Fibroblast of skin of abdomen (primary cell): ENCODE measurements at regions not wholly inside any gene's neighbourhood (a gene's known extent, or its start where the extent isn't known, plus 50 kb on each side); places are given as distances from the start of the nearest gene placed in this dataset.
"Not testable (repeated sequence)": the region's sequence is repeated elsewhere in the genome, so short reads cannot be mapped to it uniquely, and the experiment has no call there.

Source experiments
- DNase-seq: peaks from one replicate; pipeline ENCODE4 v3.0.0-alpha.2; 2013

DNA sequence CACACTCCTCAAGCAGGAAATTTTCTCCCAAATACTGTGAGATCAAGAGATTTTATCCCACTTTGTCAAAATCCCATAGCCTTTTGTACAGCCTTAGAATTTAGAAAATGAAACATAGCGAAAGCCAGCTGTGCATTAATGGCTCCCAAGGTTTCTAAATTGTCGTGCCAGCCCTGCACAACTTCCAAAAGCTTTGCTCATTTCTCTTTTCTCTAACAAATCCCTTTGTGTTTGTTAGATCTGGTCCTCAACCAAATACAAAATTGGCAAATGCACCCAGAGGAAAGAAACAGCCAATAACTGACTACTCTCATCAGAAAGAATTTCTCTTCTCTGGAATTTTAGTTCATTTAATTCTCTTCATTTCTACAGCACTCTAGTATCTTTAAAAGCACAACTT is 361.1 kb downstream of the INSIG2 start:
- no peak for DNase-seq

- DNase-seq = peak; percentile 89
These were observed 355.3 kb downstream of the INSIG2 start for GRCh38 chr2:118443596-118443995.

GRCh38 chr2:118442996-118443553 is 354.8 kb downstream of the INSIG2 start:
- no peak for DNase-seq

- no peak for DNase-seq
These were observed 353.8 kb downstream of the INSIG2 start for GRCh38 chr2:118442046-118442445.

DNA sequence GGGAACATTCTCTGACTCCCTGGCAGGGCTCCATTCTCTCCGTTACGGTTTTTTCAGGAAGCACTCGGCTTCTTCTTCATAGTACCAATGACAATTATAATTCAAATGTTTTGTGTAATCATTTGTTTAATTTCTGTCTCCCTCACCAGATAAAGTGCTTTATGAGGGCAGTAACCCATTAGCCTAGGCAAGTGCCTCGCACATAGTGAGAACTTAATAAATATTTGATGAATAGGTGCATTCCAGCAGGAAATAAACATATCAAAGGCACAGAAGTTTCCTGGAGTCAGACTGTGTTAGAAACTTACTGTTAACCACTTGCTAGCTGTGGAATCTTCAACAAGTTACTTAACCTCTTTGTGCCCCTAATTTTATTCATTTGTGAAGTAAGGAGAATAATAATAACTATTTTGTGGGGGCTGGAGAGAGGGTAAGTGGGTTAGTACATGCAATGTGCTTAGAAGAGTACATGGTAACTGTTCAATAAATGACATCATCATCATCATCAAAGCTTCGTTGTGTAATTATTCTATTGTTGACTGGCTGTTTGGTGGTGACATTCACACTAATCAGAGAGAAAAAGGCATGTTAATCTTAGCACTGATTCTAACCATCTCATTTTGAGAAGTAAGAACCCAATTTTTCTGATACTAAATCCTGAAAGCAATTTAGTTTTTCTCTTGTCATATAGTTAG is 352.3 kb downstream of the INSIG2 start:
- no peak for DNase-seq

GRCh38 chr2:118437501-118437900 is 349.2 kb downstream of the INSIG2 start:
- peak; percentile 23 for DNase-seq

DNA sequence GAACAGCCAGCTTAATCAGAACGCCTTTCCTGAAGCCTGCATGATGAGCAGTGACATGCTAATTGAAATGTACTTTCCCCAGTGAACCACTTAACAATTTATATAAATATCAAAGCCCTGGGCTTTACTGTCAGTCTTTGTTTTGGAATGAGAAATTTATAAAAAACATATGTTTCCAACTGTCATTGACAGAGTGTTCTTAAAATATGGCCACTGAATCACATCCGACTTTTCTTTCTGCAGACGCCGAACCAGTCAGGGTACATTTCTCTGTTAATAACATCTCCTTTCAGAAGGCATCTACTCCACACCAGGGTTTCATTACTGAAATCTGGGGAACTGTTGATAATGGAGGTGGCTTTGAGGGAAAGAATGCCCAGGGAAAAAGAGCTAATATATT is 343.7 kb downstream of the INSIG2 start:
- DNase-seq = peak; percentile 90

DNA sequence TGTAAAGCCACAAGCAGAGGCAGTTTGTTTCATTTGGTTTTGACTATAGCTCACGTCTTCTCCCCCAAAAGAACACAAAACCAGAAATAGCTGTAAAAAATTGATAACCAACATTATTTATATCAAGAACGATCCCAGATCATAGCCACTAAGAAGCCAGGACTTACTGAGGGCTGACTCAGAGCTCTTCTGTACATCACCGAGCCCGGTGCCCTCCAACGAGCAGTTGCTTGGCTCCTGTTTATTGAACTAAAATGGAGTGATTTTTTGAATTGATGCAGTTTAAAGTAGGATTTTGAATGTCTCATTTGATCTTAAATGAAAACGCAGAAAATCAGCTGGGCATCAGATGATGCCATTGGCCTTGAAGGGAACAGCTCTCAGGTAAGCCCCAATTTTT is 343.3 kb downstream of the INSIG2 start:
- DNase-seq = no peak

DNA sequence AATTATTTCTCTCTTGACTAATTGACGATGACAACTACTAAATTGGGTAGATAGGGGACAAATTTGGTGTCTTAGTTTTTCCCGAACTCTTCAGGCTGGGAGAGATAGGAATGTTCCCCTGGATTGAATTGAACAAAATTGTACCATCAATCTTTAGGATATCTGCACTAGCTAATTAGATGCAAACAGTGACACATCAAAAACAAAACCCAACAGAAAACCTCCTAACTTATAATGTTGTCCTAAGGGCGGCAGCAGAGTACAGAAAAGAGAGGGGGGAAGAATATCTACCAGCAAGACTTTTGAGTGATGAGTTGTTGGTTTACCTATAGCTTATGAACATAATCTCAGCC is 342.9 kb downstream of the INSIG2 start:
- DNase-seq = peak; percentile 72

- peak; percentile 72 for DNase-seq
These were observed 342.4 kb downstream of the INSIG2 start for GRCh38 chr2:118430510-118431164.

GRCh38 chr2:118425191-118425590 is 336.9 kb downstream of the INSIG2 start:
- no peak for DNase-seq

GRCh38 chr2:118423776-118424175 is 335.5 kb downstream of the INSIG2 start:
- no peak for DNase-seq

- no peak for DNase-seq
These were observed 333.4 kb downstream of the INSIG2 start for GRCh38 chr2:118421648-118422047.

GRCh38 chr2:118417406-118418120 is 329.3 kb downstream of the INSIG2 start:
- DNase-seq = peak; percentile 65

DNA sequence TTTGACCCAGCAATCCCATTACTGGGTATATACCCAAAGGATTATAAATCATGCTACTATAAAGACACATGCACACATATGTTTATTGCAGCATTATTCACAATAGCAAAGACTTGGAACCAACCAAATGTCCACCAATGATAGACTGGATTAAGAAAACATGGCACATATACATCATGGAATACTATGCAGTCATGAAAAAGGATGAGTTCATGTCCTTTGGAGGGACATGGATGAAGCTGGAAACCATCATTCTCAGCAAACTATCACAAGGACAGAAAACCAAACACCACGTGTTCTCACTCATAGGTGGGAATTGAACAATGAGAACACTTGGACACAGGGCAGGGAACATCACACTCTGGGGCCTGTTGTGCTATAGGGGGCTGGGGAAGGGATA is 326.9 kb downstream of the INSIG2 start:
- not testable (repeated sequence) for DNase-seq

GRCh38 chr2:118403658-118404451 is 315.6 kb downstream of the INSIG2 start:
- DNase-seq = peak; percentile 17

- DNase-seq = peak; percentile 57
These were observed 300.5 kb downstream of the INSIG2 start for GRCh38 chr2:118388771-118389170.

GRCh38 chr2:118387509-118387908 is 299.2 kb downstream of the INSIG2 start:
- peak; percentile 82 for DNase-seq

DNA sequence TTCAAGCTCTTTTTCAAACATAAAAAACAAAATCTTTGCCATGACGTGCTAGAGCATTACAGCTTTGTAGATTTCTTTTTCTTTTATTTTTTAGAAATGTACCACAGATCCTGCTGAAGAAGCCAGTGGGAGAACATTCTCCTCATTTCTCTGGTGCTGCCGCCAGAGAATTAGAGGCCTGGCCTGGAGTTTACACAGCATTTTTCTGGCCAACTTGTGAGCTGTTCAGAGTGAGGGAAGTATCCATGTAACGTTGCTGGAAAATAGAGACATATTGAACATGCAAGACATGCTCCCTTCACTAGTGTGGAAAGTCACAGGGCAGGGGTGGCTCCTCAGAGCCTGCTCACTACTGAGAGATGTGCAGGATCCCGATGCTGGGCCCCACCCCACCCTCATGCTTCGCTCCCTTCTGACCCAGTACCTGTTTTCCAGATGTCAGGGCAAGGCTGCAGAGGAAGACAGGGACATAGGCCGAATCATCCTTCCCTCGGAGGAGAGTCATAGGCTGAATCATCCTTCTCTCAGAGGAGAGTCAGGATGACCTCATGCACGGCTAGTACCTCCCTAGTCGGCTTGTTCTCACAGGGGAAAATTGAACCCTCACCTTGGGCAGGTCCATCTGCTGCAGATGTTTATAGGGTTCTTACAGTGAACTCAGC is 298.5 kb downstream of the INSIG2 start:
- DNase-seq = peak; percentile 81

- DNase-seq = peak; percentile 23
These were observed 292.8 kb downstream of the INSIG2 start for GRCh38 chr2:118380915-118381653.

DNA sequence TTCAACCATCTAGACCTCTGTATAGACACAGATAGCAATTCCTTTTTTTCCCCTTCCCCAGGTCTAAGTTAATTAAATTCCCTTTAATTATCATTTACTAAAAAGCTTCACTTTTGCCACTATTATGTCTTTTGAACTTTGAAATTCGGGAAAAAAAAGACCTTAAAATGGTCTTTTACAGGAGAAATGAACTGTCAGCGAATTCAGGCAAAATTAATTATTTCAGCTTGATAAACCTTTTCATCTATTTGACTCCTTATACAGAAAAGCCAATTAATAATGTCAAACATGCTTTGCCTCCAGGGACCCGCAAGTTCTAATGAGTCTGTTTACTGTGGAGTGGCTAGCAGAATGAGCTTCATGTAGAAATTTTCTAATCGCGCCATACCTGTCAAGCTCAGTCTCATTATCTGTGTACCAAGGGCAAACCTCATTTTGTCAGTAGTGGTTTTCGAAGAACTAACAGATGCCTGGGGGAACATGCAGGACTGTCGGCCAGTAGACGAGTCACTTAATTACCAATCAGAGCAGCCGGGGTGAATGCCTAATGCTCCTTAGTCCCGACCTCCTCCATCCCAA is 287.7 kb downstream of the INSIG2 start:
- no peak for DNase-seq
